Peyer's patch (tissue), 4 donors: ENCODE measurements at regions not wholly inside any gene's neighbourhood (a gene's known extent, or its start where the extent isn't known, plus 50 kb on each side); places are given as distances from the start of the nearest gene placed in this dataset.

Experiments
- CTCF ChIP-seq, 6 experiments: fragments of 450-650 bp in 4 of 6; fragments of 200-600 bp in 2 of 6; sonication (generic) in 1 of 6; IDR thresholded peaks; one replicate each; pipeline ENCODE4 v1.5.1; 2017 to 2019; ENCODE audit warnings: antibody characterized with exemption in 6 of 6, mild to moderate bottlenecking in 3 of 6, moderate library complexity in 1 of 6
- POLR2A ChIP-seq, 2 donors: fragments of 450-650 bp; IDR thresholded peaks; one replicate each; pipeline ENCODE4 v1.5.1; 2017; ENCODE audit warnings: antibody characterized with exemption in 2 of 2, mild to moderate bottlenecking in 2 of 2, moderate library complexity in 2 of 2

- TF ChIP-seq CTCF (IDR thresholded peaks at IDR 0.05) = no peak
- no peak for TF ChIP-seq POLR2A (IDR thresholded peaks at IDR 0.05)
Observed at GRCh38 chr15:94639701-94640100, 408.3 kb downstream of the MCTP2 start.
